Vagina (tissue), 2 donors: ENCODE measurements at regions not wholly inside any gene's neighbourhood (a gene's known extent, or its start where the extent isn't known, plus 50 kb on each side); places are given as distances from the start of the nearest gene placed in this dataset.

ENCODE experiments used
- CTCF ChIP-seq, 3 experiments: fragments of 450-650 bp in 2 of 3; fragments of 200-600 bp in 1 of 3; sonication (generic) in 1 of 3; IDR thresholded peaks; one replicate each; pipeline ENCODE4 v1.5.1; 2017 to 2019; ENCODE audit warnings: antibody characterized with exemption in 3 of 3, mild to moderate bottlenecking in 2 of 3, moderate library complexity in 2 of 3
- POLR2A ChIP-seq, 2 donors: fragments of 450-650 bp; IDR thresholded peaks; one replicate each; pipeline ENCODE4 v1.6.1; 2017; ENCODE audit warnings: antibody characterized with exemption in 2 of 2, mild to moderate bottlenecking in 2 of 2, moderate library complexity in 2 of 2
- POLR2AphosphoS5 ChIP-seq, 2 donors: sonication (generic); formaldehyde crosslinking; IDR thresholded peaks; one replicate each; pipeline ENCODE4 v1.9.0; 2017; ENCODE audit warnings: antibody characterized with exemption in 2 of 2, mild to moderate bottlenecking in 2 of 2, low read depth in 1 of 2; ENCODE audit not compliant: insufficient read depth in 1 of 2

- TF ChIP-seq CTCF (IDR thresholded peaks at IDR 0.05): no peak
- no peak for TF ChIP-seq POLR2A (IDR thresholded peaks at IDR 0.05)
- TF ChIP-seq POLR2AphosphoS5 (IDR thresholded peaks at IDR 0.05; ENCODE audit: insufficient read depth in 1 of 2, low read depth in 1 of 2): no peak
Measured at GRCh38 chr12:97200181-97200580, 262.4 kb upstream of the RMST start.
